ENCODE measurements at regions not wholly inside any gene's neighbourhood (a gene's known extent, or its start where the extent isn't known, plus 50 kb on each side); places are given as distances from the start of the nearest gene placed in this dataset.

DNA sequence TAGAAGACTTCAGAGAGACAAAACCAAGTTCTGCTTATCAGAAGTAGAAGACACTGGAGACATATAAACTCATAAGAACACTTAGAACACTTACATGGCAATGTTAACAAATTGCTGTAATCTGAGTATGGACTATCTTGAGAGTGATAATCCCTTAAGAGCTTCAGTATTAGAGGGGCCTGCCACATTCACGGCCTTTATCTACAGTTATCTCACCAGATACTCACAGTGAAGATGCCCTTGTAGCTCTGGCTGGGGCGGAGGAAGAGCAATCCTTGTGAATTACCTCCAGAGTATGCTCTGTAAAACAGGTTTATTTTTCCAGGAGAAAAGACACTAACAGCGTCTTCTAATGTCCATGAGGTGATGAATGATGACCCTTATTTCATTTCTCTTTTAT, 762.8 kb downstream of the FAM181B start:
- no peak overlapping the region for H2AFZ ChIP-seq (ENCODE audit: low read length)
- DNase-seq = no peak
- H3K9me3 ChIP-seq (ENCODE audit: low read length) = peaks cover 22% of the 10 kb centered on the region
- no peak overlapping the region for H3K27ac ChIP-seq (ENCODE audit: low read length)
- no peaks in the 10 kb centered on the region for H3F3A ChIP-seq (ENCODE audit: low read length, unreplicated experiment)
- no peaks in the 10 kb centered on the region for H3K9me2 ChIP-seq (replicated peaks; ENCODE audit: low read length)
- H3K4me1 ChIP-seq (ENCODE audit: insufficient read depth, low read length) = no peaks in the 10 kb centered on the region
- BruUV-seq (replicated peaks) = no TSS peak
- CTCF ChIA-PET = no interaction called here
- no peaks in the 10 kb centered on the region for H3K36me3 ChIP-seq (ENCODE audit: low read depth, low read length)
- TF ChIP-seq EZH2 (IDR thresholded peaks at IDR 0.05; ENCODE audit: low read length, unreplicated experiment) (no peak), EZH2phosphoT487 (IDR thresholded peaks at IDR 0.05; ENCODE audit: borderline replicate concordance, low read length) (no peak)
- TF ChIP-seq, protein P1, sequence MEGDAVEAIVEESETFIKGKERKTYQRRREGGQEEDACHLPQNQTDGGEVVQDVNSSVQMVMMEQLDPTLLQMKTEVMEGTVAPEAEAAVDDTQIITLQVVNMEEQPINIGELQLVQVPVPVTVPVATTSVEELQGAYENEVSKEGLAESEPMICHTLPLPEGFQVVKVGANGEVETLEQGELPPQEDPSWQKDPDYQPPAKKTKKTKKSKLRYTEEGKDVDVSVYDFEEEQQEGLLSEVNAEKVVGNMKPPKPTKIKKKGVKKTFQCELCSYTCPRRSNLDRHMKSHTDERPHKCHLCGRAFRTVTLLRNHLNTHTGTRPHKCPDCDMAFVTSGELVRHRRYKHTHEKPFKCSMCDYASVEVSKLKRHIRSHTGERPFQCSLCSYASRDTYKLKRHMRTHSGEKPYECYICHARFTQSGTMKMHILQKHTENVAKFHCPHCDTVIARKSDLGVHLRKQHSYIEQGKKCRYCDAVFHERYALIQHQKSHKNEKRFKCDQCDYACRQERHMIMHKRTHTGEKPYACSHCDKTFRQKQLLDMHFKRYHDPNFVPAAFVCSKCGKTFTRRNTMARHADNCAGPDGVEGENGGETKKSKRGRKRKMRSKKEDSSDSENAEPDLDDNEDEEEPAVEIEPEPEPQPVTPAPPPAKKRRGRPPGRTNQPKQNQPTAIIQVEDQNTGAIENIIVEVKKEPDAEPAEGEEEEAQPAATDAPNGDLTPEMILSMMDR (conservative IDR thresholded peaks at IDR 0.05; ENCODE audit: low read depth, low read length) = no peak
- no peak overlapping the region for H3K4me2 ChIP-seq (ENCODE audit: low read length)
- H3K79me2 ChIP-seq (ENCODE audit: low read length) = no peaks in the 10 kb centered on the region
- H3K4me3 ChIP-seq (ENCODE audit: low read length) = no peak overlapping the region
- no peaks in the 10 kb centered on the region for H4K20me1 ChIP-seq (ENCODE audit: low read length)
- no peak for ATAC-seq
- no peaks in the 10 kb centered on the region for H3K27me3 ChIP-seq (ENCODE audit: low read length)
- H3K9ac ChIP-seq (ENCODE audit: low read length) = no peak overlapping the region
- POLR2A ChIA-PET (ENCODE audit: unreplicated experiment) = interaction anchor here (0.6 kb wide), 1 partner anchor 435 kb away, joined by 5 read pairs; no protein-coding TSS in a partner anchor
- intact Hi-C loops (cut with micrococcal nuclease) = no loop called here

DNA sequence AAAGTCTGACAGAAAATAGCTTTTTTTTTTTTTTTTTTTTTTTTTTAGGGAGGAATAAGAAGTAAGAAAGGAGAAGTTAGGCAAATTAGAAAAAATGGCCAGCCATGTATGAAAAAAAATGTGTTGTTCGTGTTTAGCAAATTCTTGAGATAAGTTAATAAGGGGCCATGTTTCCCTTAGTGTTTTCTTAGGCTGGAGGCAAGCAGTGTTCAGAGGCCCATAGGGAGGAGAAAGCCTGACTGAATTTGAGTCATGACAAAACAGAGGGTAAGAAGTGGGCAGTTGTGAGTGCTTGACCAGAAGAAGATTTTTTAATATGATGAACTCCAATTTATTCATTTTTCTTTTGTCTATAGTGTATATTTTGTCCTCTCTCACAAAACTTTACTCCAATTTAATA, 766.4 kb downstream of the FAM181B start:
- no peaks in the 10 kb centered on the region for H3K36me3 ChIP-seq (ENCODE audit: low read depth, low read length)
- intact Hi-C loops (cut with micrococcal nuclease) = no loop called here
- no peaks in the 10 kb centered on the region for H4K20me1 ChIP-seq (ENCODE audit: low read length)
- ATAC-seq (no peak), DNase-seq (no peak)
- peaks cover 28% of the 10 kb centered on the region for H3K9me3 ChIP-seq (ENCODE audit: low read length)
- H3K27ac ChIP-seq (ENCODE audit: low read length) = no peak overlapping the region
- H3K79me2 ChIP-seq (ENCODE audit: low read length) = no peaks in the 10 kb centered on the region
- no peak overlapping the region for H3K9ac ChIP-seq (ENCODE audit: low read length)
- no peak overlapping the region for H3K4me3 ChIP-seq (ENCODE audit: low read length)
- POLR2A ChIA-PET (ENCODE audit: unreplicated experiment) = no interaction called here
- H3F3A ChIP-seq (ENCODE audit: low read length, unreplicated experiment) = no peaks in the 10 kb centered on the region
- TF ChIP-seq EZH2 (IDR thresholded peaks at IDR 0.05; ENCODE audit: low read length, unreplicated experiment) = no peak
- TF ChIP-seq, protein P1 (conservative IDR thresholded peaks at IDR 0.05; ENCODE audit: low read depth, low read length) = no peak
- no peak for TF ChIP-seq EZH2phosphoT487 (IDR thresholded peaks at IDR 0.05; ENCODE audit: borderline replicate concordance, low read length)
- no peaks in the 10 kb centered on the region for H3K27me3 ChIP-seq (ENCODE audit: low read length)
- H3K4me2 ChIP-seq (ENCODE audit: low read length) = no peak overlapping the region
- no peaks in the 10 kb centered on the region for H3K4me1 ChIP-seq (ENCODE audit: insufficient read depth, low read length)
- no TSS peak for BruUV-seq (replicated peaks)
- no peaks in the 10 kb centered on the region for H3K9me2 ChIP-seq (replicated peaks; ENCODE audit: low read length)
- H2AFZ ChIP-seq (ENCODE audit: low read length) = no peak overlapping the region
- CTCF ChIA-PET = no interaction called here

DNA sequence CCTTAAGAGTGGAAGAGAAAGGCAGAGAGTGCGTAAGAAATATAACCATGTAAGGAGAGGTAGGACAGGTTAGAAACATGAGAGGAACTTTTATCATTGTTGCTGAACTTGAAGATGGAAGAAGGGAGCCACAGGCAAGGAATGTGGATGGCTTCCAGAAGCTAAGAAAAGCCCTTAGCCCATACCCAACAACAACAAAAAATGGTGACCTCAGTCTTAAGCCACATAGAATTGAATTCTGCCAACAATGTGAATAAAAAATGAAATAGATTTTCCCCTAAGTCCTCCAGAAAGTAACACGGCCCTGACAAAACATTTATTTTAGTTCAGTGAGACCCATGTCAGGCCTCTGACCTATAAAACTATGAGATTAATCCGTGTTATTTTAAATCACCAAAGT, 767.3 kb downstream of the FAM181B start:
- no peak for DNase-seq
- intact Hi-C loops (cut with micrococcal nuclease) = no loop called here
- TF ChIP-seq EZH2phosphoT487 (IDR thresholded peaks at IDR 0.05; ENCODE audit: borderline replicate concordance, low read length) (no peak), EZH2 (IDR thresholded peaks at IDR 0.05; ENCODE audit: low read length, unreplicated experiment) (no peak)
- TF ChIP-seq, protein P1 (conservative IDR thresholded peaks at IDR 0.05; ENCODE audit: low read depth, low read length) = no peak
- no peak overlapping the region for H3K4me3 ChIP-seq (ENCODE audit: low read length)
- H3K4me1 ChIP-seq (ENCODE audit: insufficient read depth, low read length) = no peaks in the 10 kb centered on the region
- no peaks in the 10 kb centered on the region for H3K9me2 ChIP-seq (replicated peaks; ENCODE audit: low read length)
- no peaks in the 10 kb centered on the region for H3K27me3 ChIP-seq (ENCODE audit: low read length)
- no TSS peak for BruUV-seq (replicated peaks)
- H4K20me1 ChIP-seq (ENCODE audit: low read length) = no peaks in the 10 kb centered on the region
- H3K79me2 ChIP-seq (ENCODE audit: low read length) = no peaks in the 10 kb centered on the region
- H3K4me2 ChIP-seq (ENCODE audit: low read length) = no peak overlapping the region
- no peaks in the 10 kb centered on the region for H3F3A ChIP-seq (ENCODE audit: low read length, unreplicated experiment)
- POLR2A ChIA-PET (ENCODE audit: unreplicated experiment) = no interaction called here
- ATAC-seq = no peak
- no peak overlapping the region for H3K9ac ChIP-seq (ENCODE audit: low read length)
- peaks cover 30% of the 10 kb centered on the region for H3K9me3 ChIP-seq (ENCODE audit: low read length)
- H3K27ac ChIP-seq (ENCODE audit: low read length) = no peak overlapping the region
- CTCF ChIA-PET = no interaction called here
- no peaks in the 10 kb centered on the region for H3K36me3 ChIP-seq (ENCODE audit: low read depth, low read length)
- H2AFZ ChIP-seq (ENCODE audit: low read length) = no peak overlapping the region

All from PC-3 (cell line).